ENCODE measurements at regions not wholly inside any gene's neighbourhood (a gene's known extent, or its start where the extent isn't known, plus 50 kb on each side); places are given as distances from the start of the nearest gene placed in this dataset.

DNA sequence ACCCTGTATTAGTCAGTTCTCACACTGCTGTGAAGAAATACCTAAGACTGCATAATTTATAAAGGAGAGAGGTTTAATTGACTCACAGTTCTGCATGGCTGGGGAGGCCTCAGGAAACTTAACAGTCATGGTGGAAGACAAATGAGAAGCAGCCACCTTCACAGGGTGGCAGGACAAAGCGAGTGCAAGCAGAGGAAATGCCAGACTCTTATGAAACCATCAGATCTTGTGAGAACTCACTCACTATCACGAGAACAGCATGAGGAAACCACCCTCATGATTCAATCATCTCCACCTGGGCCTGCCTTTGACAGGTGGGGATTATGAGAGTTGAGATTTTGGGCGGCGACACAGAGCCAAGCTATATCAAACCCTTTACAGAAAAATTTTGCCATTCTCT lies 722.4 kb downstream of the RAB28 start:
- Mint-ChIP-seq H3K27me3 (ENCODE audit: insufficient read depth) (no peaks in the 10 kb centered on the region), H3K4me3 (no peak overlapping the region), H3K27ac (no peak overlapping the region), H3K4me1 (no peaks in the 10 kb centered on the region), H3K9me3 (peaks cover 10% of the 10 kb centered on the region), H3K36me3 (ENCODE audit: low read depth) (no peaks in the 10 kb centered on the region)
- H3K9me3 ChIP-seq (ENCODE audit: control insufficient read depth, low read length) = peaks cover 18% of the 10 kb centered on the region
- TF ChIP-seq, protein P1, sequence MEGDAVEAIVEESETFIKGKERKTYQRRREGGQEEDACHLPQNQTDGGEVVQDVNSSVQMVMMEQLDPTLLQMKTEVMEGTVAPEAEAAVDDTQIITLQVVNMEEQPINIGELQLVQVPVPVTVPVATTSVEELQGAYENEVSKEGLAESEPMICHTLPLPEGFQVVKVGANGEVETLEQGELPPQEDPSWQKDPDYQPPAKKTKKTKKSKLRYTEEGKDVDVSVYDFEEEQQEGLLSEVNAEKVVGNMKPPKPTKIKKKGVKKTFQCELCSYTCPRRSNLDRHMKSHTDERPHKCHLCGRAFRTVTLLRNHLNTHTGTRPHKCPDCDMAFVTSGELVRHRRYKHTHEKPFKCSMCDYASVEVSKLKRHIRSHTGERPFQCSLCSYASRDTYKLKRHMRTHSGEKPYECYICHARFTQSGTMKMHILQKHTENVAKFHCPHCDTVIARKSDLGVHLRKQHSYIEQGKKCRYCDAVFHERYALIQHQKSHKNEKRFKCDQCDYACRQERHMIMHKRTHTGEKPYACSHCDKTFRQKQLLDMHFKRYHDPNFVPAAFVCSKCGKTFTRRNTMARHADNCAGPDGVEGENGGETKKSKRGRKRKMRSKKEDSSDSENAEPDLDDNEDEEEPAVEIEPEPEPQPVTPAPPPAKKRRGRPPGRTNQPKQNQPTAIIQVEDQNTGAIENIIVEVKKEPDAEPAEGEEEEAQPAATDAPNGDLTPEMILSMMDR (conservative IDR thresholded peaks at IDR 0.05) = no peak
- no peaks in the 10 kb centered on the region for H3K36me3 ChIP-seq (ENCODE audit: control insufficient read depth, insufficient read depth, low read length)
- no peak overlapping the region for H3K27ac ChIP-seq (ENCODE audit: low read depth, low read length)
- DNase-seq = no peak
- no peak overlapping the region for H3K9ac ChIP-seq (ENCODE audit: extremely low read depth, low read length, poor library complexity, severe bottlenecking)
- WGBS, 2 experiments (ENCODE audit: insufficient coverage in 1 of 2, insufficient read length in 1 of 2) = 82 to 97% methylated on average over 2 to 4 of the region's 4 CpGs
- H3K4me1 ChIP-seq (ENCODE audit: control insufficient read depth, insufficient read depth, low read length) = no peaks in the 10 kb centered on the region
- H3K27me3 ChIP-seq (ENCODE audit: control insufficient read depth, insufficient read depth, low read length, poor library complexity, severe bottlenecking) = no peaks in the 10 kb centered on the region
- H3K4me3 ChIP-seq (ENCODE audit: low read length) = no peak overlapping the region

- no peak overlapping the region for H3K4me3 Mint-ChIP-seq
Measured at GRCh38 chr4:12747154-12747553, 737.0 kb downstream of the RAB28 start.

GRCh38 chr4:12746221-12746620 lies 737.9 kb downstream of the RAB28 start:
- H3K27me3 Mint-ChIP-seq (ENCODE audit: insufficient read depth) = no peaks in the 10 kb centered on the region
- H3K4me1 Mint-ChIP-seq = no peaks in the 10 kb centered on the region
- no peak overlapping the region for H3K4me3 ChIP-seq (ENCODE audit: low read length)
- no peaks in the 10 kb centered on the region for H3K36me3 Mint-ChIP-seq (ENCODE audit: low read depth)
- H3K27ac ChIP-seq (ENCODE audit: low read depth, low read length) = no peak overlapping the region
- no peaks in the 10 kb centered on the region for H3K36me3 ChIP-seq (ENCODE audit: control insufficient read depth, insufficient read depth, low read length)
- H3K4me3 Mint-ChIP-seq = no peak overlapping the region
- WGBS, 2 experiments (ENCODE audit: insufficient coverage in 1 of 2, insufficient read length in 1 of 2) = 93 to 94% methylated on average over 11 to 13 of the region's 13 CpGs
- no peaks in the 10 kb centered on the region for H3K9me3 ChIP-seq (ENCODE audit: control insufficient read depth, low read length)
- no peaks in the 10 kb centered on the region for H3K4me1 ChIP-seq (ENCODE audit: control insufficient read depth, insufficient read depth, low read length)
- H3K9ac ChIP-seq (ENCODE audit: extremely low read depth, low read length, poor library complexity, severe bottlenecking) = no peak overlapping the region
- no peak for DNase-seq
- H3K27ac Mint-ChIP-seq = no peak overlapping the region
- TF ChIP-seq, protein P1 (conservative IDR thresholded peaks at IDR 0.05) = no peak
- no peaks in the 10 kb centered on the region for H3K27me3 ChIP-seq (ENCODE audit: control insufficient read depth, insufficient read depth, low read length, poor library complexity, severe bottlenecking)
- H3K9me3 Mint-ChIP-seq = peaks cover 8% of the 10 kb centered on the region

More at GRCh38 chr4:12747154-12747553, 737.0 kb downstream of the RAB28 start:
- no peaks in the 10 kb centered on the region for H3K27me3 Mint-ChIP-seq (ENCODE audit: insufficient read depth)
- Histone ChIP-seq H3K27me3 (ENCODE audit: control insufficient read depth, insufficient read depth, low read length, poor library complexity, severe bottlenecking) (no peaks in the 10 kb centered on the region), H3K36me3 (ENCODE audit: control insufficient read depth, insufficient read depth, low read length) (no peaks in the 10 kb centered on the region), H3K9ac (ENCODE audit: extremely low read depth, low read length, poor library complexity, severe bottlenecking) (no peak overlapping the region), H3K9me3 (ENCODE audit: control insufficient read depth, low read length) (no peaks in the 10 kb centered on the region), H3K4me1 (ENCODE audit: control insufficient read depth, insufficient read depth, low read length) (no peaks in the 10 kb centered on the region), H3K4me3 (ENCODE audit: low read length) (no peak overlapping the region), H3K27ac (ENCODE audit: low read depth, low read length) (no peak overlapping the region)
- H3K27ac Mint-ChIP-seq = no peak overlapping the region
- H3K9me3 Mint-ChIP-seq = peaks cover 10% of the 10 kb centered on the region
- no peaks in the 10 kb centered on the region for H3K4me1 Mint-ChIP-seq
- no peaks in the 10 kb centered on the region for H3K36me3 Mint-ChIP-seq (ENCODE audit: low read depth)
- TF ChIP-seq, protein P1 (conservative IDR thresholded peaks at IDR 0.05) = no peak
- no peak for DNase-seq
- 40 to 92% methylated on average over 2 to 4 of the region's 5 CpGs for WGBS, 2 experiments (ENCODE audit: insufficient coverage in 1 of 2, insufficient read length in 1 of 2)
